WI38 (cell line): ENCODE measurements at regions not wholly inside any gene's neighbourhood (a gene's known extent, or its start where the extent isn't known, plus 50 kb on each side); places are given as distances from the start of the nearest gene placed in this dataset.

Experiments
- H3K4me3 ChIP-seq: 2 replicates; pipeline ENCODE4 v1.5.1; 2011; ENCODE audit warnings: low read depth, mild to moderate bottlenecking, control low read depth, low read length
- CTCF ChIP-seq: IDR thresholded peaks from 2 replicates; pipeline ENCODE4 v1.5.1; 2012; ENCODE audit warnings: low read depth, mild to moderate bottlenecking, control low read depth, low read length

GRCh38 chr15:67979281-67979680 is 74.8 kb upstream of the PIAS1 start:
- no peak for TF ChIP-seq CTCF
- H3K4me3 ChIP-seq = no peak overlapping the region

- no peak overlapping the region for H3K4me3 ChIP-seq
- TF ChIP-seq CTCF = no peak
These were observed 73.9 kb upstream of the PIAS1 start for GRCh38 chr15:67980171-67980570.

GRCh38 chr15:67980773-67981685 is 73.1 kb upstream of the PIAS1 start:
- no peak for TF ChIP-seq CTCF
- H3K4me3 ChIP-seq = no peak overlapping the region

GRCh38 chr15:67981848-67982247 is 72.3 kb upstream of the PIAS1 start:
- TF ChIP-seq CTCF = no peak

GRCh38 chr15:67991706-67992105 is 62.4 kb upstream of the PIAS1 start:
- H3K4me3 ChIP-seq = no peak overlapping the region
- TF ChIP-seq CTCF = no peak

More at GRCh38 chr15:67981848-67982247, 72.3 kb upstream of the PIAS1 start:
- no peak overlapping the region for H3K4me3 ChIP-seq

- H3K4me3 ChIP-seq = no peak overlapping the region
- no peak for TF ChIP-seq CTCF
These were observed 61.7 kb upstream of the PIAS1 start for GRCh38 chr15:67992411-67992810.

- no peak for TF ChIP-seq CTCF
- H3K4me3 ChIP-seq = no peak overlapping the region
These were observed 61.3 kb upstream of the PIAS1 start for GRCh38 chr15:67992834-67993233.
